T-helper 1 cell (primary cell): ENCODE measurements at regions not wholly inside any gene's neighbourhood (a gene's known extent, or its start where the extent isn't known, plus 50 kb on each side); places are given as distances from the start of the nearest gene placed in this dataset.
"Not testable (repeated sequence)": the region's sequence is repeated elsewhere in the genome, so short reads cannot be mapped to it uniquely, and the experiment has no call there.

ENCODE experiments used
- DNase-seq, 5 donors: peaks; one replicate each; pipeline ENCODE4 v3.0.0-alpha.2; 2012 to 2020

GRCh38 chr12:8396225-8397071 lies 59.3 kb upstream of the CLEC6A start:
- peak; percentile 32 to 58 (median 48) for DNase-seq

GRCh38 chr12:8397378-8397777 lies 58.4 kb upstream of the CLEC6A start:
- not testable (repeated sequence) for DNase-seq

GRCh38 chr12:8399496-8400034 lies 56.2 kb upstream of the CLEC6A start:
- DNase-seq: not testable (repeated sequence)

- DNase-seq: not testable (repeated sequence)
These were observed 51.9 kb upstream of the CLEC6A start for GRCh38 chr12:8403834-8404233.

GRCh38 chr12:8404341-8404740 lies 51.4 kb upstream of the CLEC6A start:
- not testable (repeated sequence) for DNase-seq
